SK-N-SH treated with all-trans-retinoic acid at 6 μM for 48 hours (cell line): ENCODE measurements at regions not wholly inside any gene's neighbourhood (a gene's known extent, or its start where the extent isn't known, plus 50 kb on each side); places are given as distances from the start of the nearest gene placed in this dataset.

ENCODE experiments used
- ATAC-seq: fragments of 200-7000 bp; cut with Tn5 transposase; 3 replicates; pipeline ENCODE4 v1.9.1; 2020; ENCODE audit warnings: mild to moderate bottlenecking, moderate library complexity
- ARNTL ChIP-seq: fragments of 450-650 bp; formaldehyde crosslinking; IDR thresholded peaks from 2 replicates; pipeline ENCODE4 v1.5.0; 2020; ENCODE audit warnings: low read depth, mild to moderate bottlenecking, moderate library complexity, borderline replicate concordance
- BACH2 ChIP-seq: fragments of 250-450 bp; sonication (Bioruptor Pico); IDR thresholded peaks from 2 replicates; pipeline ENCODE4 v1.9.0; 2021; ENCODE audit warnings: mild to moderate bottlenecking, borderline replicate concordance
- CREB5 ChIP-seq: fragments of 250-450 bp; sonication (Bioruptor Pico); IDR thresholded peaks from 2 replicates; pipeline ENCODE4 v1.5.1; 2020; ENCODE audit warnings: low read depth, mild to moderate bottlenecking, moderate library complexity
- CSDC2 ChIP-seq: fragments of 250-450 bp; sonication (Bioruptor Pico); IDR thresholded peaks from 2 replicates; pipeline ENCODE4 v1.5.0; 2020; ENCODE audit warnings: mild to moderate bottlenecking, moderate library complexity
- CSRNP3 ChIP-seq: fragments of 250-450 bp; sonication (Bioruptor Pico); IDR thresholded peaks from 2 replicates; pipeline ENCODE4 v1.5.1; 2021; ENCODE audit warnings: mild to moderate bottlenecking, moderate library complexity
- ESRRG ChIP-seq: fragments of 250-450 bp; sonication (Bioruptor Pico); IDR thresholded peaks from 2 replicates; pipeline ENCODE4 v1.6.1; 2021; ENCODE audit warnings: mild to moderate bottlenecking
- GLIS3 ChIP-seq: fragments of 250-450 bp; sonication (Bioruptor Pico); IDR thresholded peaks from 2 replicates; pipeline ENCODE4 v1.5.0; 2020; ENCODE audit warnings: mild to moderate bottlenecking, moderate library complexity
- ISL1 ChIP-seq: fragments of 250-450 bp; sonication (Bioruptor Pico); IDR thresholded peaks from 2 replicates; pipeline ENCODE4 v2.1.2; 2022; ENCODE audit warnings: mild to moderate bottlenecking, moderate library complexity
- OSR1 ChIP-seq: fragments of 250-450 bp; sonication (Bioruptor Pico); IDR thresholded peaks from 2 replicates; pipeline ENCODE4 v1.8.0; 2022; ENCODE audit warnings: moderate library complexity, mild to moderate bottlenecking, inconsistent platforms
- PATZ1 ChIP-seq: fragments of 250-450 bp; sonication (Bioruptor Pico); IDR thresholded peaks from 2 replicates; pipeline ENCODE4 v1.8.0; 2020; ENCODE audit warnings: mild to moderate bottlenecking, moderate library complexity, borderline replicate concordance
- PPARA ChIP-seq: fragments of 250-450 bp; sonication (Bioruptor Pico); IDR thresholded peaks from 2 replicates; pipeline ENCODE4 v1.5.0; 2020; ENCODE audit warnings: mild to moderate bottlenecking, borderline replicate concordance
- RARB ChIP-seq: fragments of 250-450 bp; sonication (Bioruptor Pico); IDR thresholded peaks from 2 replicates; pipeline ENCODE4 v1.8.0; 2021; ENCODE audit warnings: mild to moderate bottlenecking, moderate library complexity
- SNAI2 ChIP-seq: fragments of 250-450 bp; sonication (Bioruptor Pico); IDR thresholded peaks from 2 replicates; pipeline ENCODE4 v1.5.0; 2020; ENCODE audit warnings: mild to moderate bottlenecking, moderate library complexity
- TCF4 ChIP-seq: fragments of 250-450 bp; sonication (Bioruptor Pico); IDR thresholded peaks from 2 replicates; pipeline ENCODE4 v1.8.0; 2021; ENCODE audit warnings: mild to moderate bottlenecking, moderate library complexity, borderline replicate concordance
- TOX ChIP-seq: fragments of 250-450 bp; sonication (Bioruptor Pico); IDR thresholded peaks from 2 replicates; pipeline ENCODE4 v1.8.0; 2021; ENCODE audit warnings: mild to moderate bottlenecking, moderate library complexity, borderline replicate concordance
- TSHZ2 ChIP-seq: fragments of 250-450 bp; sonication (Bioruptor Pico); IDR thresholded peaks from 2 replicates; pipeline ENCODE4 v1.5.0; 2020; ENCODE audit warnings: mild to moderate bottlenecking, moderate library complexity
- ZC3H10 ChIP-seq: fragments of 250-450 bp; sonication (Bioruptor Pico); IDR thresholded peaks from 2 replicates; pipeline ENCODE4 v1.5.1; 2021; ENCODE audit warnings: mild to moderate bottlenecking, moderate library complexity
- ZFP3 ChIP-seq: fragments of 250-450 bp; sonication (Bioruptor Pico); IDR thresholded peaks from 2 replicates; pipeline ENCODE4 v1.5.0; 2020; ENCODE audit warnings: mild to moderate bottlenecking, moderate library complexity
- ZFP30 ChIP-seq: fragments of 450-650 bp; formaldehyde crosslinking; IDR thresholded peaks from 2 replicates; pipeline ENCODE4 v1.5.0; 2022; ENCODE audit warnings: mild to moderate bottlenecking, moderate library complexity
- ZNF565 ChIP-seq: fragments of 450-650 bp; formaldehyde crosslinking; conservative IDR thresholded peaks from 2 replicates; pipeline ENCODE4 v1.5.0; 2020; ENCODE audit warnings: low read depth, mild to moderate bottlenecking, moderate library complexity
- ZNF70 ChIP-seq: fragments of 450-650 bp; formaldehyde crosslinking; IDR thresholded peaks from 2 replicates; pipeline ENCODE4 v1.5.0; 2020; ENCODE audit warnings: mild to moderate bottlenecking, moderate library complexity
- ZNF8 ChIP-seq: fragments of 450-650 bp; formaldehyde crosslinking; IDR thresholded peaks from 2 replicates; pipeline ENCODE4 v1.5.0; 2020; ENCODE audit warnings: mild to moderate bottlenecking, moderate library complexity

- no peak for TF ChIP-seq BACH2 (CRISPR knock-in tag)
- no peak for TF ChIP-seq PPARA (CRISPR knock-in tag)
- TF ChIP-seq TSHZ2 (CRISPR knock-in tag): no peak
- no peak for TF ChIP-seq TCF4
- TF ChIP-seq TOX: no peak
- TF ChIP-seq ARNTL (CRISPR knock-in tag): no peak
- no peak for TF ChIP-seq GLIS3 (CRISPR knock-in tag)
- no peak for TF ChIP-seq SNAI2 (CRISPR knock-in tag)
- no peak for TF ChIP-seq ISL1 (CRISPR knock-in tag)
- no peak for TF ChIP-seq PATZ1 (CRISPR knock-in tag)
- TF ChIP-seq ZFP3 (CRISPR knock-in tag): no peak
- no peak for TF ChIP-seq CREB5 (CRISPR knock-in tag)
- TF ChIP-seq ZFP30 (CRISPR knock-in tag): no peak
- no peak for TF ChIP-seq CSDC2 (CRISPR knock-in tag)
- TF ChIP-seq ESRRG (CRISPR knock-in tag): no peak
- no peak for TF ChIP-seq ZC3H10
- TF ChIP-seq CSRNP3 (CRISPR knock-in tag): no peak
- no peak for TF ChIP-seq RARB (CRISPR knock-in tag)
- no peak for TF ChIP-seq ZNF8 (CRISPR knock-in tag)
- no peak for TF ChIP-seq OSR1 (CRISPR knock-in tag)
- no peak for ATAC-seq
Observed at GRCh38 chr14:97506626-97507025, 709.4 kb downstream of the VRK1 start.

GRCh38 chr14:97513891-97514290, 716.7 kb downstream of the VRK1 start:
- no peak for TF ChIP-seq ZNF565
- no peak for TF ChIP-seq ISL1 (CRISPR knock-in tag)
- no peak for TF ChIP-seq RARB (CRISPR knock-in tag)
- no peak for TF ChIP-seq PATZ1 (CRISPR knock-in tag)
- TF ChIP-seq TOX: no peak
- no peak for TF ChIP-seq ZFP3 (CRISPR knock-in tag)
- TF ChIP-seq CSRNP3 (CRISPR knock-in tag): no peak
- TF ChIP-seq ZNF70 (CRISPR knock-in tag): no peak
- TF ChIP-seq ZNF8 (CRISPR knock-in tag): no peak
- no peak for TF ChIP-seq OSR1 (CRISPR knock-in tag)
- ATAC-seq: no peak
